ENCODE measurements at regions not wholly inside any gene's neighbourhood (a gene's known extent, or its start where the extent isn't known, plus 50 kb on each side); places are given as distances from the start of the nearest gene placed in this dataset.

DNA sequence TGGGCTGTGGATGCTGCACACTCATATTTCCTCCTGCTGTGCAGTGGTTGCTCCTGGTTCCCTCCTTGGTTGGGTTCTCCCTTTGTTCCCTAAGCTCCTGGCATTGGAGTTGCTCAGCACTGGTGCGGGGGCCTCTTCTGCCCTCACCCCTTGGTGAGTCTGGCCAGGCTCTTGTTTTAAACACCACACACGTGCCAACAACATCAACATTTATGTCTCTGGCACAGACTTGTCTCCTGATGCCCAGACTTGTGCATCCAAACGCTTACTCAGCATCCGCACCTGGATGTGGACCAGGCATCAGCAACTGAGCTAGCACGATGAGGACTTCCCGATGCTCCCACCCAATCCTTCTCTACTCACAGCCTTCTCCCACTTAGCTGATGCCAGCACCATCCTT, 627.6 kb downstream of the NPHP4 start:
- DNase-seq = no peak
- Histone ChIP-seq H3K36me3 (no peaks in the 10 kb centered on the region), H3K27me3 (no peaks in the 10 kb centered on the region), H3K4me3 (no peak overlapping the region), H3K9me3 (no peaks in the 10 kb centered on the region), H3K4me1 (no peaks in the 10 kb centered on the region), H3K27ac (no peak overlapping the region)
- intact Hi-C loops (cut with DNase I; ENCODE audit: low total_unique reads) = no loop called here
- TF ChIP-seq POLR2A (IDR thresholded peaks at IDR 0.05) (no peak), EP300 (IDR thresholded peaks at IDR 0.05; ENCODE audit: low read depth) (no peak)
- in situ Hi-C loops (cut with MboI; ENCODE audit: low pct_ligation_motif_present in 1 of 4, low pct_unique_long_range_greater_than_20kb in 1 of 4, low sequenced_read_pairs in 3 of 4) = no loop called here
- 84% methylated on average over 6 of the region's 6 CpGs; no CpG with 5 or more reads in 1 of the 2 donors for WGBS, 2 donors (ENCODE audit: low coverage in 1 of 2)

DNA sequence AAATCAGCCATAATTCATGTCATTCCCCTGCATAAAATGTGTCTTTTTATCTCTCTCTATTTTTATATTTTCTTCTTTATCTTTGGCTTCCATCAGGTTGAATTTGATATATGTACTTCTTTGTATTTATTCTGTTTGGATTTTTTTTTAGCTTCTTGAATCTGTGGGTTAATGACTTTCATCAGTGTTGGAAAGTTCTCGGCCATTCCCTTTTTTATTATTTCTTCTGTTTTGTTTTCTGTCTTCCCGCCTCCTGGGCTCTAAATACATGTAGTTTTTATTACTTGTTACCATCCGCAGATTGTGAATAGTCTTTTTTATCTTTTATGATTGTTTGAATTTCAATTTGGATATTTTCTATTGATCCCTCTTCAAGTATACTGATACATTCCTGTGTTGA, 637.5 kb downstream of the NPHP4 start:
- Histone ChIP-seq H3K4me3 (no peak overlapping the region), H3K9me3 (peaks cover 0 to 10% of the 10 kb centered on the region in 2 donors), H3K27ac (no peak overlapping the region), H3K27me3 (no peaks in the 10 kb centered on the region), H3K36me3 (no peaks in the 10 kb centered on the region), H3K4me1 (no peaks in the 10 kb centered on the region)
- intact Hi-C loops (cut with DNase I; ENCODE audit: low total_unique reads) = no loop called here
- DNase-seq = no peak
- TF ChIP-seq POLR2A (IDR thresholded peaks at IDR 0.05) = no peak
- no peak for TF ChIP-seq EP300 (IDR thresholded peaks at IDR 0.05; ENCODE audit: low read depth)
- TF ChIP-seq, protein P1, sequence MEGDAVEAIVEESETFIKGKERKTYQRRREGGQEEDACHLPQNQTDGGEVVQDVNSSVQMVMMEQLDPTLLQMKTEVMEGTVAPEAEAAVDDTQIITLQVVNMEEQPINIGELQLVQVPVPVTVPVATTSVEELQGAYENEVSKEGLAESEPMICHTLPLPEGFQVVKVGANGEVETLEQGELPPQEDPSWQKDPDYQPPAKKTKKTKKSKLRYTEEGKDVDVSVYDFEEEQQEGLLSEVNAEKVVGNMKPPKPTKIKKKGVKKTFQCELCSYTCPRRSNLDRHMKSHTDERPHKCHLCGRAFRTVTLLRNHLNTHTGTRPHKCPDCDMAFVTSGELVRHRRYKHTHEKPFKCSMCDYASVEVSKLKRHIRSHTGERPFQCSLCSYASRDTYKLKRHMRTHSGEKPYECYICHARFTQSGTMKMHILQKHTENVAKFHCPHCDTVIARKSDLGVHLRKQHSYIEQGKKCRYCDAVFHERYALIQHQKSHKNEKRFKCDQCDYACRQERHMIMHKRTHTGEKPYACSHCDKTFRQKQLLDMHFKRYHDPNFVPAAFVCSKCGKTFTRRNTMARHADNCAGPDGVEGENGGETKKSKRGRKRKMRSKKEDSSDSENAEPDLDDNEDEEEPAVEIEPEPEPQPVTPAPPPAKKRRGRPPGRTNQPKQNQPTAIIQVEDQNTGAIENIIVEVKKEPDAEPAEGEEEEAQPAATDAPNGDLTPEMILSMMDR (IDR thresholded peaks at IDR 0.05) = no peak
- no peak for TF ChIP-seq POLR2AphosphoS5 (IDR thresholded peaks at IDR 0.05)
- 72 to 80% methylated on average over 3 of the region's 3 CpGs for WGBS, 2 donors (ENCODE audit: low coverage in 1 of 2)
- in situ Hi-C loops (cut with MboI; ENCODE audit: low pct_ligation_motif_present in 1 of 4, low pct_unique_long_range_greater_than_20kb in 1 of 4, low sequenced_read_pairs in 3 of 4) = no loop called here

DNA sequence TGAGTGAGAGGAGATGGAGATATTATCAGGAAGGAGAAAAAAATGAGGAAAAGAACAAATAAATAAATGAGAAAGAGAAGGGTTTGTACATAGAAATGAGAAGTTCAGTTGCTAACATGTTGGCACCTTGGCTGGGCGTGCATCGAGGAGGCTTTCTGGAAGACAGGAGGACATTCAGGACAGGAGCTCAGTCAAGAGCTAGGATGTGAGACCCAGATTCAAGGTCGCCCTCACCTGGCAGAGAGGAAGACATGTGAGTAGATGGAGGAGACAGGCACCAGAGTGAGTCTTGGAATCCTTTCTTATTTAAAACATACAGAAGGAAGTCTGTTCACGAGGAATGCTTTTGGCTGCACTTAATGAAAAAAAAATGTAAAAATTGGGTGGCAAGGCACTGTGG, 640.9 kb downstream of the NPHP4 start:
- Histone ChIP-seq H3K27ac (no peak overlapping the region), H3K36me3 (no peaks in the 10 kb centered on the region), H3K27me3 (no peaks in the 10 kb centered on the region), H3K4me1 (no peaks in the 10 kb centered on the region), H3K9me3 (no peaks in the 10 kb centered on the region), H3K4me3 (no peak overlapping the region)
- in situ Hi-C loops (cut with MboI; ENCODE audit: low pct_ligation_motif_present in 1 of 4, low pct_unique_long_range_greater_than_20kb in 1 of 4, low sequenced_read_pairs in 3 of 4) (no loop called here), intact Hi-C loops (cut with DNase I; ENCODE audit: low total_unique reads) (no loop called here)
- WGBS, 2 donors (ENCODE audit: low coverage in 1 of 2) = 63 to 68% methylated on average over 4 of the region's 4 CpGs
- TF ChIP-seq, protein P1 (IDR thresholded peaks at IDR 0.05) = no peak
- TF ChIP-seq POLR2AphosphoS5 (IDR thresholded peaks at IDR 0.05) = no peak
- TF ChIP-seq EP300 (IDR thresholded peaks at IDR 0.05; ENCODE audit: low read depth) = no peak
- no peak for TF ChIP-seq POLR2A (IDR thresholded peaks at IDR 0.05)
- no peak for DNase-seq

DNA sequence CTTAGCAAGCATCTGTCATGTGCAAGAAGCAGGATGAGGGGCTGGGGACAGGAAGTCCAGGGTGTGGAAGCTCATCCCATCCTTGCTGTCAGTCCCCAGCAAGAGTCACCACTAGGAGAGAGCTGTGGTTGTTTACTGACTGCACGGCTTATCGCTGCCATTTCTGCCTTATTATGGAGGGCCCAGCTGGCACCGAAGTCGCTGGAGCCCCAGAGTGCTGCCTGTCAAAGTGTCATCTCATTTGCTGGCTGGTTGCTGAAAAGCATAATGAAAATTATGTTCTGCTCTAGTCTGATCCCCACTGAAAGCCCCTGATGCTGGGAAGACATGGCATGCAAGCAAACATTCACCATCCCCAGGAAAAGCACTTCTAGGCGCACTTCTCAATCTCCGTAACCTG, 642.7 kb downstream of the NPHP4 start:
- H3K4me1 ChIP-seq = no peaks in the 10 kb centered on the region
- H3K4me3 ChIP-seq = no peak overlapping the region
- H3K36me3 ChIP-seq = no peaks in the 10 kb centered on the region
- in situ Hi-C loops (cut with MboI; ENCODE audit: low pct_ligation_motif_present in 1 of 4, low pct_unique_long_range_greater_than_20kb in 1 of 4, low sequenced_read_pairs in 3 of 4) = no loop called here
- intact Hi-C loops (cut with DNase I; ENCODE audit: low total_unique reads) = no loop called here
- no peaks in the 10 kb centered on the region for H3K9me3 ChIP-seq
- no peak for DNase-seq
- TF ChIP-seq POLR2AphosphoS5 (IDR thresholded peaks at IDR 0.05) (no peak), POLR2A (IDR thresholded peaks at IDR 0.05) (no peak), EP300 (IDR thresholded peaks at IDR 0.05; ENCODE audit: low read depth) (no peak)
- TF ChIP-seq, protein P1 (IDR thresholded peaks at IDR 0.05) = no peak
- no peak overlapping the region for H3K27ac ChIP-seq
- 85% methylated on average over 5 of the region's 6 CpGs; no CpG with 5 or more reads in 1 of the 2 donors for WGBS, 2 donors (ENCODE audit: low coverage in 1 of 2)
- H3K27me3 ChIP-seq = no peaks in the 10 kb centered on the region

DNA sequence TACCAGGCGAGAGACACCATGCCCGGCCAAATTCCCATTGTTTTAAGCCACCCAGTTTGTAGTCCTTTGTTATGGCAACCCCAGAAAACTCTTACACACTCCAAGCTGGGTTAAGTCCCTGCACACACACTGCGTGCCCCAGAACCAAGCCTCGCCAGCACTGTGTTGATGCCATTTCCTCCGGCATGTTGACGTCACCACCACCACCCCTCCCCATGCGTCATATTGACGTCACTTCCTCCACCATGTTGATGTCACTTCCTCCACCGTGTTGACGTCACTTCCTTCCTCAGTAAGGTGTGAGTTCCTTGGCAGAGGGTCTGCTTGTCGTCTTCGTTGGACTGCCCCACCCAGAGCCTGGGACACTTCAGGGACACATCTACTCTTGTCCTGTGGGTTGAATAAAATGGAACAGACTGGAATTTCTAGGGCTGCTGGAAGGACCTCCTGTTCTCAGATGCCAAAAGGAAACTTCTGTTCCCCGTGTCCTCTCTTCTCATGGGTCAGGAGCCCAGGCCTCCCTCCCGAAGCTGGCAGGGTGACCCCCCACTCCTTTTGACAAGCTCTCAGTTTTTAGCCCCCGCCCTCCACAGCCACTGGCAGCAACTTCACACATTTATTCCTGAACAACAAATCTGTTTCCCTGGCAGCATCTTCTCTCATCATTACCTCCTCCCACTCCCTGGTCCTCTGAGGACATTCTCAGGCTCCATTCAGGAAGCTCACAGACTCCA, 643.3 kb downstream of the NPHP4 start:
- TF ChIP-seq EP300 (IDR thresholded peaks at IDR 0.05; ENCODE audit: low read depth) = no peak
- TF ChIP-seq POLR2A (IDR thresholded peaks at IDR 0.05) = no peak
- TF ChIP-seq POLR2AphosphoS5 (IDR thresholded peaks at IDR 0.05) = no peak
- TF ChIP-seq, protein P1 (IDR thresholded peaks at IDR 0.05) = no peak
- in situ Hi-C loops (cut with MboI; ENCODE audit: low pct_ligation_motif_present in 1 of 4, low pct_unique_long_range_greater_than_20kb in 1 of 4, low sequenced_read_pairs in 3 of 4) = no loop called here
- Histone ChIP-seq H3K4me3 (no peak overlapping the region), H3K27ac (no peak overlapping the region), H3K4me1 (no peaks in the 10 kb centered on the region), H3K36me3 (no peaks in the 10 kb centered on the region), H3K27me3 (no peaks in the 10 kb centered on the region), H3K9me3 (no peaks in the 10 kb centered on the region)
- 84 to 90% methylated on average over 10 to 15 of the region's 15 CpGs for WGBS, 2 donors (ENCODE audit: low coverage in 1 of 2)
- DNase-seq = no peak
- intact Hi-C loops (cut with DNase I; ENCODE audit: low total_unique reads) = no loop called here
